Mucosa of descending colon (tissue), 3 donors: ENCODE measurements at regions not wholly inside any gene's neighbourhood (a gene's known extent, or its start where the extent isn't known, plus 50 kb on each side); places are given as distances from the start of the nearest gene placed in this dataset.

ENCODE experiments used
- ATAC-seq: fragments of 200-7000 bp; cut with Tn5 transposase; one replicate; pipeline ENCODE4 v1.9.1; 2020; ENCODE audit warnings: mild to moderate bottlenecking, moderate library complexity
- DNase-seq, 3 donors: peaks; one replicate each; pipeline ENCODE4 v3.0.0-alpha.2; 2020
- H3K36me3 ChIP-seq: fragments of 200-600 bp; one replicate; pipeline ENCODE4 v1.8.0; 2021; ENCODE audit warnings: low read depth, mild to moderate bottlenecking
- H3K4me1 ChIP-seq: fragments of 200-600 bp; one replicate; pipeline ENCODE4 v1.8.0; 2021; ENCODE audit warnings: low read depth, mild to moderate bottlenecking
- H3K4me3 ChIP-seq: fragments of 200-600 bp; one replicate; pipeline ENCODE4 v1.8.0; 2021; ENCODE audit warnings: mild to moderate bottlenecking
- H3K9me3 ChIP-seq: fragments of 200-600 bp; one replicate; pipeline ENCODE4 v1.8.0; 2021; ENCODE audit warnings: mild to moderate bottlenecking
- CTCF ChIP-seq: fragments of 200-600 bp; IDR thresholded peaks from one replicate; pipeline ENCODE4 v1.8.0; 2022; ENCODE audit warnings: antibody characterized with exemption, mild to moderate bottlenecking
- intact Hi-C, 2 donors: fragments of 100-400 bp; cut with DNase I in 1 of 2; cut with micrococcal nuclease in 1 of 2; formaldehyde crosslinking; loops; one replicate each; pipeline versions ENCODE4 v1.11.0 to v1.11.1; 2022; cut with DNase I, micrococcal nuclease
- donor health status: DM: no; HTN: no; CAD: no; lungs with moderate emphysema.
- donor health status: DM: no; HTN: no; CAD: no.
- donor health status: DM: no; HTN: yes; CAD: no.

- intact Hi-C loops = no loop called here
- TF ChIP-seq CTCF = no peak
- H3K4me3 ChIP-seq = no peak overlapping the region
- no peak for ATAC-seq
- no peaks in the 10 kb centered on the region for H3K36me3 ChIP-seq
- no peaks in the 10 kb centered on the region for H3K9me3 ChIP-seq
- no peaks in the 10 kb centered on the region for H3K4me1 ChIP-seq
- DNase-seq = no peak
Measured at GRCh38 chr3:148203297-148204010, 494.2 kb upstream of the AGTR1 start.

- TF ChIP-seq CTCF = no peak
- intact Hi-C loops = no loop called here
- H3K4me3 ChIP-seq = no peak overlapping the region
- ATAC-seq (no peak), DNase-seq (no peak)
- no peaks in the 10 kb centered on the region for H3K36me3 ChIP-seq
- H3K9me3 ChIP-seq = no peaks in the 10 kb centered on the region
- no peaks in the 10 kb centered on the region for H3K4me1 ChIP-seq
Measured at GRCh38 chr3:148204131-148204530, 493.6 kb upstream of the AGTR1 start.

- DNase-seq (no peak), ATAC-seq (no peak)
- Histone ChIP-seq H3K36me3 (no peaks in the 10 kb centered on the region), H3K9me3 (no peaks in the 10 kb centered on the region), H3K4me3 (no peak overlapping the region), H3K4me1 (no peaks in the 10 kb centered on the region)
- TF ChIP-seq CTCF = no peak
- intact Hi-C loops = no loop called here
Measured at GRCh38 chr3:148205977-148206376, 491.7 kb upstream of the AGTR1 start.

GRCh38 chr3:148206446-148206845, 491.3 kb upstream of the AGTR1 start:
- Histone ChIP-seq H3K4me1 (no peaks in the 10 kb centered on the region), H3K9me3 (no peaks in the 10 kb centered on the region), H3K4me3 (no peak overlapping the region), H3K36me3 (no peaks in the 10 kb centered on the region)
- TF ChIP-seq CTCF = no peak
- intact Hi-C loops = no loop called here
- no peak for DNase-seq
- no peak for ATAC-seq

- no peak for DNase-seq
- Histone ChIP-seq H3K36me3 (no peaks in the 10 kb centered on the region), H3K4me3 (no peak overlapping the region), H3K9me3 (no peaks in the 10 kb centered on the region), H3K4me1 (no peaks in the 10 kb centered on the region)
- no peak for TF ChIP-seq CTCF
- no peak for ATAC-seq
- intact Hi-C loops = no loop called here
Measured at GRCh38 chr3:148208975-148209374, 488.7 kb upstream of the AGTR1 start.

GRCh38 chr3:148211725-148212124, 486.0 kb upstream of the AGTR1 start:
- Histone ChIP-seq H3K36me3 (no peaks in the 10 kb centered on the region), H3K4me3 (no peak overlapping the region), H3K4me1 (no peaks in the 10 kb centered on the region), H3K9me3 (no peaks in the 10 kb centered on the region)
- intact Hi-C loops = no loop called here
- TF ChIP-seq CTCF = no peak
- DNase-seq (peak in 1 of 3 donors; percentile 51), ATAC-seq (peak; percentile 91)
